Mesodermal cell (in vitro differentiated cells): ENCODE measurements at regions not wholly inside any gene's neighbourhood (a gene's known extent, or its start where the extent isn't known, plus 50 kb on each side); places are given as distances from the start of the nearest gene placed in this dataset.

Source experiments
- H3K27ac ChIP-seq: 2 replicates; pipeline ENCODE4 v1.7.0; 2013; ENCODE audit warnings: mild to moderate bottlenecking, low read depth, low read length, moderate library complexity; ENCODE audit not compliant: severe bottlenecking
- H3K36me3 ChIP-seq: 2 replicates; pipeline ENCODE4 v1.7.1; 2013; ENCODE audit warnings: mild to moderate bottlenecking, low read length, moderate library complexity; ENCODE audit not compliant: control insufficient read depth, insufficient read depth
- H3K4me1 ChIP-seq: one replicate; pipeline ENCODE4 v1.7.1; 2013; ENCODE audit warnings: mild to moderate bottlenecking, low read length; ENCODE audit not compliant: insufficient read depth, control insufficient read depth, poor library complexity, severe bottlenecking
- H3K4me3 ChIP-seq: 2 replicates; pipeline ENCODE4 v1.7.0; 2013; ENCODE audit warnings: low read length, control low read depth, mild to moderate bottlenecking; ENCODE audit not compliant: insufficient read depth, poor library complexity, severe bottlenecking; ENCODE audit errors: extremely low read depth
- H3K9me3 ChIP-seq: 2 replicates; pipeline ENCODE4 v1.7.1; 2013; ENCODE audit warnings: mild to moderate bottlenecking, low read length, moderate library complexity; ENCODE audit not compliant: control insufficient read depth
- WGBS, 2 experiments: methylation state at CpG; one replicate each; pipeline ENCODE4 v1.1.5; 2013; ENCODE audit warnings: missing lambda C conversion rate in 2 of 2; ENCODE audit not compliant: insufficient coverage in 2 of 2; 5-methylcytosine and 5-hydroxymethylcytosine counted together

DNA sequence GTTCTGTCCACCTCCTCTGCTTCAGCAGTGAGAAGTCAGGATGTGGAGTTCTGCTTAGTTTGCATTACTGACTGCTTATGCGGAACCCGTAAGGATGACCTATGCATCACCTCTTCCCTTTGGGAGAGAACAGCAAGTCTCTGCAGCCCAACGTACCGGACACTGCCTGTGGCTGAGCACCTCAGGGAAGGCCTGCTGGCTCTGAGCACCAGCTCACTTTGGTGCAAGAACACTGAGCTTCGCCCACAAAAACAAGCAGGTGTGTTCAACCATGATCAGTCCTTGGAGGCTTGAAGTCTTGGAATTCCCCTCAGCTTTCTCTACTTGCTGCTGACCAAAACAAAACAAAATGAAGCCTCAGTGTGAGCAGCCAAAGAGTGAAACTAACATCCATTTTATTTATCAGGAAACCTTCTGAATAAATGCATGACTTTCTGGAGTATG is 52.7 kb upstream of the NCK2 start:
- 71 to 87% methylated on average over 5 of the region's 5 CpGs for WGBS, 2 experiments
- H3K36me3 ChIP-seq, result no peaks in the 10 kb centered on the region

GRCh38 chr2:105690566-105690965 is 54.1 kb upstream of the NCK2 start:
- WGBS, 2 experiments, result 80 to 100% methylated on average over 1 to 2 of the region's 4 CpGs
- no peaks in the 10 kb centered on the region for H3K36me3 ChIP-seq
- H3K4me3 ChIP-seq, result no peak overlapping the region
- no peaks in the 10 kb centered on the region for H3K9me3 ChIP-seq
- no peaks in the 10 kb centered on the region for H3K4me1 ChIP-seq
- H3K27ac ChIP-seq, result no peak overlapping the region

More for the DNA sequence above, 52.7 kb upstream of the NCK2 start:
- Histone ChIP-seq H3K4me1 (no peaks in the 10 kb centered on the region), H3K27ac (no peak overlapping the region), H3K9me3 (no peaks in the 10 kb centered on the region), H3K4me3 (no peak overlapping the region)

DNA sequence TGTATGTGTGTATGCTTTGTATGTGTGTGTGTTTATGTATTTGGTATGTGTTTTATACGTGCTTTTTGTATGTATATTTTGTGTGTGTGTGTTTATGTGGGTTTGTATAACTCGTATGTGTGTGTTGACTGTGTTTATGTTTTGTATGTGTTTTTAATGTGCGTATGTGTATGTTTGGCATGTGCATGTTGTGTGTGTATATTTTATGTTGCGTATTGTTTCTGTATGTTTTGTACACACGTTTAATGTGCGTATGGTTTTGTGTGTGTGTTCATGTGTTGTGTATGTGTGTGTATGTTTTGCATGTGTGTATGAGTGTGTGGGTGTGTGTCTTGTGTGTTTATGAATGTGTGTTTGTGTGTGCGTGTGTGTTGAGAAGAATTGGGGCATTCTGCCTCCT is 55.2 kb upstream of the NCK2 start:
- no peaks in the 10 kb centered on the region for H3K9me3 ChIP-seq
- no peak overlapping the region for H3K4me3 ChIP-seq
- 91 to 92% methylated on average over 6 of the region's 7 CpGs for WGBS, 2 experiments
- no peaks in the 10 kb centered on the region for H3K36me3 ChIP-seq
- no peaks in the 10 kb centered on the region for H3K4me1 ChIP-seq
- no peak overlapping the region for H3K27ac ChIP-seq

DNA sequence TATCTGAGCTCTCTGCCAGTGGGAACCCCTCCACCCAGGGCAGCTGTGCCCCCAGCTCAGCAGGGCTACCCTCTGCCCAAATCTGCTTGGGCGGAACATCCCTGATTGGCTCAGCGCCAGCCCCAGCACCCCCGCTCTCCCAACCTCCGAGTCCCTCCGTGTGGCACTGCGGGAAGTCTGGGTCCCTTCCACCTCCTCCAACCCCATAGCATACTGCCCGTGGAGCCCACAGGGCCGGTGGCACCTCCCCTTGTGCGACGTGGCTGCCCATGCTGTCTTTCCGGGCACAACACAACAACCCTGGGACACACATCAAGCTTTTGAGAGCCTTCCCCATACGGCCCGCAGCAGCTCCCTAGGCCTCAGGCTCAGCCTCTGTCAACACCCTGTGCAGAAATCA is 55.8 kb upstream of the NCK2 start:
- WGBS, 2 experiments, result 83 to 92% methylated on average over 7 to 13 of the region's 13 CpGs
- Histone ChIP-seq H3K27ac (no peak overlapping the region), H3K4me1 (no peaks in the 10 kb centered on the region), H3K4me3 (no peak overlapping the region), H3K36me3 (no peaks in the 10 kb centered on the region), H3K9me3 (no peaks in the 10 kb centered on the region)

GRCh38 chr2:105686588-105686987 is 58.1 kb upstream of the NCK2 start:
- Histone ChIP-seq H3K36me3 (no peaks in the 10 kb centered on the region), H3K4me1 (no peaks in the 10 kb centered on the region), H3K9me3 (no peaks in the 10 kb centered on the region), H3K27ac (no peak overlapping the region), H3K4me3 (no peak overlapping the region)
- WGBS, 2 experiments, result 100% methylated on average over 2 of the region's 5 CpGs; no CpG with 5 or more reads in 1 of the 2 experiments

- Histone ChIP-seq H3K4me1 (no peaks in the 10 kb centered on the region), H3K4me3 (no peak overlapping the region), H3K9me3 (no peaks in the 10 kb centered on the region), H3K36me3 (no peaks in the 10 kb centered on the region), H3K27ac (no peak overlapping the region)
Observed at GRCh38 chr2:105683011-105683492, 61.7 kb upstream of the NCK2 start.

GRCh38 chr2:105682401-105682800 is 62.3 kb upstream of the NCK2 start:
- no peaks in the 10 kb centered on the region for H3K9me3 ChIP-seq
- H3K4me3 ChIP-seq, result no peak overlapping the region
- no peaks in the 10 kb centered on the region for H3K36me3 ChIP-seq
- no peak overlapping the region for H3K27ac ChIP-seq
- 95 to 100% methylated on average over 6 of the region's 6 CpGs for WGBS, 2 experiments
- H3K4me1 ChIP-seq, result no peaks in the 10 kb centered on the region

- WGBS, 2 experiments, result 100% methylated on average over 2 of the region's 2 CpGs
- no peak overlapping the region for H3K4me3 ChIP-seq
- no peaks in the 10 kb centered on the region for H3K36me3 ChIP-seq
- H3K27ac ChIP-seq, result no peak overlapping the region
- no peaks in the 10 kb centered on the region for H3K4me1 ChIP-seq
- no peaks in the 10 kb centered on the region for H3K9me3 ChIP-seq
Observed at GRCh38 chr2:105681927-105682326, 62.8 kb upstream of the NCK2 start.

- Histone ChIP-seq H3K4me3 (no peak overlapping the region), H3K4me1 (no peaks in the 10 kb centered on the region), H3K36me3 (no peaks in the 10 kb centered on the region), H3K27ac (no peak overlapping the region), H3K9me3 (no peaks in the 10 kb centered on the region)
- 91 to 95% methylated on average over 7 of the region's 7 CpGs for WGBS, 2 experiments
Observed at GRCh38 chr2:105680357-105680756, 64.4 kb upstream of the NCK2 start.

DNA sequence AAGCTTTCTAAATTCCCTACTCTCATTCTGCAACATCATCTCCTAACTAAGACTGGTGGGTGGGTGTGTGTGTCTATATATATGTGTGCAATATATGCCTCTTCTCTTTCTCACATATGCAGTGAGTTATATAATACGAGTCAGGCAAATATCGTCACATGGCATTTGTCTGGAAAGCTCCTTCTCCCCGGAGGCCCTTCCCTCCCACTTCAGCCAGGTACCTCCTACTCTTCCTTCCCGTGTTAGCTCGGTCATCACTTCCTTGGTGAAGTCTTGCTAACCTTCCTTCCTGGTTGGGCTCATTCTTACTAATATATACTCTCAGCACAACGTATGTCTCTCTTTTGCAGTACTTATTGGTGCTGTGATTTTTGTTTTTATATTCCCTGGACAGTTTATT is 66.4 kb upstream of the NCK2 start:
- Histone ChIP-seq H3K4me1 (no peaks in the 10 kb centered on the region), H3K4me3 (no peak overlapping the region), H3K9me3 (no peaks in the 10 kb centered on the region), H3K36me3 (no peaks in the 10 kb centered on the region), H3K27ac (no peak overlapping the region)
- 86 to 100% methylated on average over 4 of the region's 6 CpGs for WGBS, 2 experiments

DNA sequence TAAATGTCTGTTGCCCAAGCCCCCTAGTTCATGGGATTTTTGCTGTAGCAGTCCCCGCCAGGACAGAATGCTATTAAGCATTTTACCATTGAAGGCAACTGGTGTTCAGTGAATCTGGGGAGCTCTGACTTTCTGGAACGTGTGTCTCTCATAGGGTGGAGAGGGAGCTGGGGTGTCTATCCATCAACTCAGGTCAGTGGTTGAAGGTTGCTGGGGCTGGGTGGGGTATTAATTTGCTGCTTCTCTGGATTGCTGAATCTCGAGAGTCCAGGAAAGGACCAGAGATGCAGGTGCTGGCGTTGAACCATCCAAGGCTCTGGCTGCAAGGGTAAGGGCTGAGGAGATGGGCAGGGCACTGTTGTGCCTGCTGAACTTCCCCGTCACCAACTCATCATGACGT is 66.8 kb upstream of the NCK2 start:
- no peak overlapping the region for H3K27ac ChIP-seq

More for the DNA sequence above, 66.8 kb upstream of the NCK2 start:
- WGBS, 2 experiments, result 76 to 84% methylated on average over 2 to 3 of the region's 6 CpGs
- Histone ChIP-seq H3K36me3 (no peaks in the 10 kb centered on the region), H3K9me3 (no peaks in the 10 kb centered on the region), H3K4me3 (no peak overlapping the region), H3K4me1 (no peaks in the 10 kb centered on the region)
